Neural cell (in vitro differentiated cells): ENCODE measurements at regions not wholly inside any gene's neighbourhood (a gene's known extent, or its start where the extent isn't known, plus 50 kb on each side); places are given as distances from the start of the nearest gene placed in this dataset.

Source experiments
- MXI1 ChIP-seq: fragments of 450-650 bp; conservative IDR thresholded peaks from 2 replicates; pipeline ENCODE4 v1.6.1; 2014; ENCODE audit warnings: antibody characterized with exemption, mild to moderate bottlenecking; ENCODE audit not compliant: poor library complexity, severe bottlenecking
- POLR2AphosphoS5 ChIP-seq: IDR thresholded peaks from 2 replicates; pipeline ENCODE4 v1.6.1; 2012
- RAD21 ChIP-seq: fragments of 450-650 bp; conservative IDR thresholded peaks from 2 replicates; pipeline ENCODE4 v1.6.1; 2014; ENCODE audit warnings: antibody characterized with exemption, mild to moderate bottlenecking, moderate library complexity
- SMC3 ChIP-seq: fragments of 450-650 bp; conservative IDR thresholded peaks from 2 replicates; pipeline ENCODE4 v1.6.1; 2014; ENCODE audit warnings: antibody characterized with exemption, mild to moderate bottlenecking, moderate library complexity; ENCODE audit not compliant: poor library complexity
- TAF1 ChIP-seq: IDR thresholded peaks from 2 replicates; pipeline ENCODE4 v1.6.1; 2012; ENCODE audit warnings: low read depth
- TF ChIP-seq, protein P1 (sequence below): fragments of 450-650 bp; IDR thresholded peaks from 2 replicates; pipeline ENCODE4 v1.5.1; 2014; ENCODE audit warnings: antibody characterized with exemption, mild to moderate bottlenecking, moderate library complexity; ENCODE audit not compliant: poor library complexity, severe bottlenecking

- TF ChIP-seq, protein P1, sequence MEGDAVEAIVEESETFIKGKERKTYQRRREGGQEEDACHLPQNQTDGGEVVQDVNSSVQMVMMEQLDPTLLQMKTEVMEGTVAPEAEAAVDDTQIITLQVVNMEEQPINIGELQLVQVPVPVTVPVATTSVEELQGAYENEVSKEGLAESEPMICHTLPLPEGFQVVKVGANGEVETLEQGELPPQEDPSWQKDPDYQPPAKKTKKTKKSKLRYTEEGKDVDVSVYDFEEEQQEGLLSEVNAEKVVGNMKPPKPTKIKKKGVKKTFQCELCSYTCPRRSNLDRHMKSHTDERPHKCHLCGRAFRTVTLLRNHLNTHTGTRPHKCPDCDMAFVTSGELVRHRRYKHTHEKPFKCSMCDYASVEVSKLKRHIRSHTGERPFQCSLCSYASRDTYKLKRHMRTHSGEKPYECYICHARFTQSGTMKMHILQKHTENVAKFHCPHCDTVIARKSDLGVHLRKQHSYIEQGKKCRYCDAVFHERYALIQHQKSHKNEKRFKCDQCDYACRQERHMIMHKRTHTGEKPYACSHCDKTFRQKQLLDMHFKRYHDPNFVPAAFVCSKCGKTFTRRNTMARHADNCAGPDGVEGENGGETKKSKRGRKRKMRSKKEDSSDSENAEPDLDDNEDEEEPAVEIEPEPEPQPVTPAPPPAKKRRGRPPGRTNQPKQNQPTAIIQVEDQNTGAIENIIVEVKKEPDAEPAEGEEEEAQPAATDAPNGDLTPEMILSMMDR: no peak
- TF ChIP-seq RAD21: no peak
- TF ChIP-seq MXI1: no peak
- no peak for TF ChIP-seq TAF1
- TF ChIP-seq SMC3: no peak
- no peak for TF ChIP-seq POLR2AphosphoS5
These were observed 1234.2 kb downstream of the FAM133A start for GRCh38 chrX:94908171-94908570.
